Peyer's patch (tissue), 4 donors: ENCODE measurements at regions not wholly inside any gene's neighbourhood (a gene's known extent, or its start where the extent isn't known, plus 50 kb on each side); places are given as distances from the start of the nearest gene placed in this dataset.

ENCODE experiments used
- DNase-seq, 3 donors: peaks; one replicate each; pipeline ENCODE4 v3.0.0-alpha.2; 2017 to 2019
- H3K27ac ChIP-seq, 4 donors: fragments of 200-600 bp; sonication (generic); one replicate each; pipeline ENCODE4 v1.5.1; 2016 to 2019
- H3K27me3 ChIP-seq, 2 donors: fragments of 200-600 bp; sonication (generic); one replicate each; pipeline ENCODE4 v1.5.1; 2019
- H3K36me3 ChIP-seq, 3 donors: fragments of 200-600 bp; sonication (generic); one replicate each; pipeline ENCODE4 v1.5.1; 2016 to 2019
- H3K4me1 ChIP-seq, 4 donors: fragments of 200-600 bp; sonication (generic); one replicate each; pipeline ENCODE4 v1.5.1; 2016 to 2019
- H3K4me3 ChIP-seq, 4 donors: fragments of 200-600 bp; sonication (generic); 1 replicate in 3 of 4; 2 replicates in 1 of 4; pipeline ENCODE4 v1.5.1; 2016 to 2019; ENCODE audit warnings: mild to moderate bottlenecking in 1 of 4
- H3K9me3 ChIP-seq, 4 donors: fragments of 200-600 bp; sonication (generic); one replicate each; pipeline ENCODE4 v1.5.1; 2016 to 2019; ENCODE audit warnings: mild to moderate bottlenecking in 1 of 4
- POLR2A ChIP-seq, 2 donors: fragments of 450-650 bp; IDR thresholded peaks; one replicate each; pipeline ENCODE4 v1.5.1; 2017; ENCODE audit warnings: antibody characterized with exemption in 2 of 2, mild to moderate bottlenecking in 2 of 2, moderate library complexity in 2 of 2
- TF ChIP-seq, protein P1 (sequence below), 6 experiments: fragments of 450-650 bp in 4 of 6; fragments of 200-600 bp in 2 of 6; sonication (generic) in 1 of 6; IDR thresholded peaks; one replicate each; pipeline ENCODE4 v1.5.1; 2017 to 2019; ENCODE audit warnings: antibody characterized with exemption in 6 of 6, mild to moderate bottlenecking in 3 of 6, moderate library complexity in 1 of 6

- TF ChIP-seq POLR2A (IDR thresholded peaks at IDR 0.05) = no peak
- TF ChIP-seq, protein P1, sequence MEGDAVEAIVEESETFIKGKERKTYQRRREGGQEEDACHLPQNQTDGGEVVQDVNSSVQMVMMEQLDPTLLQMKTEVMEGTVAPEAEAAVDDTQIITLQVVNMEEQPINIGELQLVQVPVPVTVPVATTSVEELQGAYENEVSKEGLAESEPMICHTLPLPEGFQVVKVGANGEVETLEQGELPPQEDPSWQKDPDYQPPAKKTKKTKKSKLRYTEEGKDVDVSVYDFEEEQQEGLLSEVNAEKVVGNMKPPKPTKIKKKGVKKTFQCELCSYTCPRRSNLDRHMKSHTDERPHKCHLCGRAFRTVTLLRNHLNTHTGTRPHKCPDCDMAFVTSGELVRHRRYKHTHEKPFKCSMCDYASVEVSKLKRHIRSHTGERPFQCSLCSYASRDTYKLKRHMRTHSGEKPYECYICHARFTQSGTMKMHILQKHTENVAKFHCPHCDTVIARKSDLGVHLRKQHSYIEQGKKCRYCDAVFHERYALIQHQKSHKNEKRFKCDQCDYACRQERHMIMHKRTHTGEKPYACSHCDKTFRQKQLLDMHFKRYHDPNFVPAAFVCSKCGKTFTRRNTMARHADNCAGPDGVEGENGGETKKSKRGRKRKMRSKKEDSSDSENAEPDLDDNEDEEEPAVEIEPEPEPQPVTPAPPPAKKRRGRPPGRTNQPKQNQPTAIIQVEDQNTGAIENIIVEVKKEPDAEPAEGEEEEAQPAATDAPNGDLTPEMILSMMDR (IDR thresholded peaks at IDR 0.05) = no peak
- no peak for DNase-seq
- Histone ChIP-seq H3K4me3 (no peak overlapping the region), H3K27ac (no peak overlapping the region), H3K9me3 (no peaks in the 10 kb centered on the region), H3K36me3 (no peaks in the 10 kb centered on the region), H3K4me1 (no peaks in the 10 kb centered on the region), H3K27me3 (no peaks in the 10 kb centered on the region)
Measured at GRCh38 chr12:19074700-19075099, 54.8 kb upstream of the PLEKHA5 start.

GRCh38 chr12:19075711-19076340 lies 53.7 kb upstream of the PLEKHA5 start:
- no peak overlapping the region for H3K4me3 ChIP-seq
- no peaks in the 10 kb centered on the region for H3K27me3 ChIP-seq
- DNase-seq = no peak
- no peaks in the 10 kb centered on the region for H3K9me3 ChIP-seq
- TF ChIP-seq, protein P1 (IDR thresholded peaks at IDR 0.05) = no peak
- TF ChIP-seq POLR2A (IDR thresholded peaks at IDR 0.05) = no peak
- H3K4me1 ChIP-seq = no peaks in the 10 kb centered on the region
- no peak overlapping the region for H3K27ac ChIP-seq
- H3K36me3 ChIP-seq = no peaks in the 10 kb centered on the region
